HG03460 (cell line): ENCODE measurements at regions not wholly inside any gene's neighbourhood (a gene's known extent, or its start where the extent isn't known, plus 50 kb on each side); places are given as distances from the start of the nearest gene placed in this dataset.

Experiments used
- ATAC-seq: cut with Tn5 transposase; IDR thresholded peaks from one replicate; pipeline ENCODE4 v1.9.1; 2021; ENCODE audit not compliant: unreplicated experiment

DNA sequence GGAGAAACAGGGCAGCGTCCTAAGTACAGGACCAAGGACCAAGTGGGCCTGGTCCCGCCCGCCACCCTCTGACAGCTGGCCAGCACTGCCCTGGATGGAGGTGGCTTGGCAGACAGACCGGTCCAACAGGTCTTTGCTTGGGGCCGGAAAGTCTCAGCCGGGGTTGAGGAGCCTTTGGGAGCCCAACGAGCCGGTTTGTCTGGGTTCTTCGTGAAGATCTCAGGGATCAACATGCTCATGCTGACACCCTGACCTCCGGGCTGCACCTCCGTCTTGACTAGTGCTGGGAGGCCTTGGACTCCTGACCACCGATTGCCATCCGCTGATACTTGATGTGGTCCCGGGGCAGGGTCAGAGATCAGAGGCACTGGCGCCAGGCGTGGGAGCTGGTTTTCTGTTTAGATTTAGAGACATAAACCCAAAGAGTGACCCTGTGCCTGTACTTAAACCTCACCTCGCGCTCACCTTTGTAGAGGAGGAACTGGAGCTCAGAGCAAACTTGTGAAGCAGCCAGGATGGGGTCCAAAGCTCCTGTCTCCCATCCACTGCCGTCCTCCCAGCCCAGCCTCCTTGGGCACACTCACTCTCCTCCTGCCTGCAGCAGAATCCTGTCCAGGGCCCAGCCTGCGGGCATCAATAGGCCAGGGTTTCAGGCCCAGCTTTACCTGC lies 92.1 kb upstream of the GSE1 start:
- ATAC-seq: no peak

DNA sequence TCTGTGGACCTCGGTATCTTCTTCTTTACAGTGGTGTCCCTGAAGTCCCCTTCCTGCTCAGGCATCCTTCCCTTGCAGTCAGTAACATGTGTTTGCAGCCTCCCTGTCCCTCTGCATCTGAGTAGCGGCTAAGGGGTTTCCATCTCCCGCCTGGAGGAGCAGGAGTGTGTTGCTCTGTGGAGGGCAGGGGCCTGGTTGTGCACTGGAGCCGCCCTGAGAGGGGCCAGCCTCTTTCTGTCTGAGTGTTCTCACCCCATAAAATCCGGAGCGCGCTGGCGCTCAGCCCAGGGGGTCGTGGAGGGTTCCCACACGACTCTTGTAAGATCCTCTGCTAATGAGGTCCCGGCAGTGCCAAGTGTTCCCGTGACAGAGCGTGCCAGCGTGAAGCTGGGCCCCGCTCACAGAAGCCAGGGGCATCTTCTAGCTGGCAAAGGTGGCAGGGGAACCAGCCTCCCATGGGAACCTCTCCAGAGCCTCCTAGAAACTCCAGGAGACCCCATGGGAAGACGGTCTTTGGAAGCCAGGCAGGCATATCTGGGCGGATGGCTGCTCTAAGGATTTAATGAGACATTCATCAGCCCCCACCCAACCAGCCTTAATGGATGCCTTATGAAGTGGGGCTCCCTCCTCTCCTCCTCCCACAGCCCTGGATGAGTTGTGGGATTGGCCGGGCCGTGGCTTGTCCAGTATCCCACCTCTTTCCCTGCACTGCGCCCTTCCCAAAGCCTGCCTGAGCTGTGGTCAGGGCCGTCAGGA lies 91.4 kb upstream of the GSE1 start:
- no peak for ATAC-seq

DNA sequence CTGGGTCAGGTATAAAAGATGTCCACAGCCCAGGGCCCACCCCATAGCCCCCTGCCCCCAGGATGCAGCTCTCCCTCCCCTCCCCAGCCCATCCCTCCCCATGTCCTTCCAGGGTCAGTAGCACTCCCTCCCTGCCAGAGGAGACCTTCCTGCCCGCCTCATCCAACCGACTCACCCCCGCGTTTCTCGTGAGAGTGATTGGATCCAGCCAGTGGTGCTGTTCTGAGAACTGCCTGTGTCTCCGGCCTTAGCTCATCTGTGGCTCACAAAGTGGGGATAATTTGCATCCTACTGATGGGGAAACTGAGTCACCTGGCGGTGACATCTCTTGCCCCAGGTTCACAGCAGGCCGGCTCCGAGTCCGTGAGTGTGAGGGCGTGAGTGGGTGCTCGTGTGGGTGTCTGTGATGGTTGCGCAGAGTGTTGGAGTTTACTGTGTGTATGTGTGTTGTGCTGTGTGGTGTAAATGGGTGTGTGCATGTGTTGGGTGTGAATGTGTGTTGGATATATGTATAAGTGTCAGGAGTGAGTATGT lies 90.7 kb upstream of the GSE1 start:
- no peak for ATAC-seq

DNA sequence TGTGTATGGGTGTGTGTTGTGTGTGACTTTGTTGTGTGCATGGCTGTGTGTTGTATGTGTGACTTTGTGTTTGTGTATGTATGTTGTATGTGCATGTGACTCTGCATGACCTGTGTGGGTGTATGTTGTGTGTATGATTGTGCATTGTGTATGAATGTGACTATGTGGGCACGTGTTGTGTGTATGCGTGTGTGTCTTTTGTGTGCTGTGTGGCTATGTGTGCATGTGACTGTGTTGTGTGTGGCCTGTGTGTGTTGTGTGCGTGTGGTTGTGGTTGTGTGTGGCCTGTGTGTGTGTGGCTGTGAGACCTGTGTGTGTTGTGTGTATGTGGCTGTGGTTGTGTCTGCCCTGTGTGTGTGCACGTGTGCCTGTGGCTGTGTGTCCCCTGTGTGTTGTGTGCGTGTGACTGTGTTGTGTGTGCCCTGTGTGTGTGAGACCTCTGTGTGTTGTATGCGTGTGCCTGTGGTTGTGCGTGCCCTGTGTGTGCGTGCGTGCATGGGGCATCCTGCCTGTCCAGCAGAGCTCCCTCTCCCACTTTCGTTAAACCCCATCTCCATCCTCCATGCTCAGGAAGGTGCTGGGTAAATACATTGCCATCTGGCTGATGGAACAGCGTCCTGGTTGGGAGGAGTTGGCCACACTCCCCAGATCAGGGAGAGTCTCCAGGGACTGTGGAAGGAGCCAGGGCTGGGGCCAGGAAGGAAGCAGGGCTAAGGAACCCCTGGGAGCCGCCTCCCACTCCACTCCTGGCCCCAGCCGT lies 90.1 kb upstream of the GSE1 start:
- ATAC-seq: no peak

DNA sequence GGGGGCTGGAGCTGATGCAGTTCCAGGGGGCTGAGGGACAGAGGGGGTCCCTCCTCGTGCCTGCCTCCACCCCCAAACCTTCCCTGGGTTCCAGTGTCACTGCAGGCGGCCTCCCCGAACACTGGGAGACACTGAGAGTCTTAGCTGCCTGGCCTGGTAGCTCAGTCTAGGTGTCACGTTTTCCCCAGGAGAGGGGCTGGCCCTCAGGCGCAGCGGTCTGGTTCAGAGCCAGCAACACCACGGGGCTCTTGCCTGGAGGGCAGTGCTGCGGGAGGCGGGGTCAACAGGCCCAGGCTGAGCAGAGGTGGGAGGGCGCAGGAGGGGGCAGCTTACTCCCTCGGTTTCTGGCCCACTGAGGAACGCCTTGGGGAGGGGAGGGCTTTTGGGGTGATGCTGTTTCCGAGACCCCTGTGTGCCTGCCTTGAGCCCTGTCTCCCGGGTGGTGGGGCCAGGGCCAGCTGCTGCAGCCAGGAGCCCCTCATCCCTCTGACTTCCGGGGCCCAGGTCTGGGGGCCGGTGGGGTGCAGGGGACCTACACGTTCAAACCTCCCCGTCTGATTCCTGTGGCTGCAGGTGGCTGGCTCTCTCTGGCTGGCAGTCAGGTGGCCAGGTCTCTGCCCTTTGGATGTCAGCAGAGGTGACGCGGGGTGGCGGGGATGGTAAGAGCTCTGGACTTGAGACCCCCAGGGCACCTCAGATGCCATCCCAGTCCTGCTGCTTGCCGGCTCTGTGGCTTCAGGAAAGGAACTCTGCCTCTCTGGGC lies 89.3 kb upstream of the GSE1 start:
- no peak for ATAC-seq

DNA sequence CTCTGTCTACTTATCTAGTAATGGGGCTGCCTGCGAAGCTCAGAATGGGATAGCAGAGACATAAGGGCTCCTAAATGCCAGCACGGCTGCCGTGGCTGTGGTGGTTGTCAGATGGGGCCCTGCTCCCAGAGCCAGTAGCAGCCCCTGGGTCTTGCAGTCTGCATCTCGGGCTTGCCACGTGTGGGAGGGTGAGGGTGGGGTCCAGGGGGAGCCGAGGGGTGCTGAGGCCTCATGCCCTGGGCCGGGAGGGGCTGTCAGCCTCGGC lies 88.8 kb upstream of the GSE1 start:
- no peak for ATAC-seq

DNA sequence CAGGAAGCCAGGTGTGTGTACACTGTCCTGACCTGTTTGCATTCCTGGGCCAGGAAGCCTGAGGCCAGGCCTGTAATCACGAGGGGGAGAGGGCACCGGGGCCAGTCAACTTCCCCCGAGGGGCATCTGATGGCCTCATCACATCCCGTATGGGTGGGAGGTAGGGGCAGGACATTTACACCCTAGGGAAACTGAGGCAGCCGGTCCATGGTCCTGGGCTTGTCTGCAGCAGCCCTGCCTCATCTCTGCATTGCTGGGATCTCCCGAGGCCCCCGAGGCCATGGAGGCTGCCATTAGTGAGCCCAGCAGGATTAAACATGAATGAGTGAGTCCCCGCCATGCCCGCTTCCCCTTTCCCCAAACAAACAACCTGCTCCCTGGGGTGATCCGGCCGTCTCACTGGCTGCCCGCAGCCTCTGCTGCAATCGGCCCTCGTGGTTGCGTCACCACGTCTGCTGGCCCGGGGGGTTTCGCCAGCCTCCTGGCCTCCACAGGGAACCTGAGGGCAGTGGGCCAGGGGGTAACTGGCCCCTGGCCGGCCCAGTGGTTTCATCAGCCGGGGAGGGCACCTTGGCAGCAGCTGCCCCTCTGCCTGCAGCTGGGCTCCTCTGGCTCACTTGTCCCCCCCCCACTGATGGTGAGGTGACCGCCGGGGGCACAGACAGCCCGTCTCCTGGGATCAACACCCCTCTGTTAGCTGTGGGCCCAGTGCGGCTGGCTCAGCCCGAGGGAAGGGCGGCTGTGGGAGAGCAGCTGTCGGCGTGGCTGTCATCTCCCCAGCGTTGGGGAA lies 88.3 kb upstream of the GSE1 start:
- no peak for ATAC-seq

DNA sequence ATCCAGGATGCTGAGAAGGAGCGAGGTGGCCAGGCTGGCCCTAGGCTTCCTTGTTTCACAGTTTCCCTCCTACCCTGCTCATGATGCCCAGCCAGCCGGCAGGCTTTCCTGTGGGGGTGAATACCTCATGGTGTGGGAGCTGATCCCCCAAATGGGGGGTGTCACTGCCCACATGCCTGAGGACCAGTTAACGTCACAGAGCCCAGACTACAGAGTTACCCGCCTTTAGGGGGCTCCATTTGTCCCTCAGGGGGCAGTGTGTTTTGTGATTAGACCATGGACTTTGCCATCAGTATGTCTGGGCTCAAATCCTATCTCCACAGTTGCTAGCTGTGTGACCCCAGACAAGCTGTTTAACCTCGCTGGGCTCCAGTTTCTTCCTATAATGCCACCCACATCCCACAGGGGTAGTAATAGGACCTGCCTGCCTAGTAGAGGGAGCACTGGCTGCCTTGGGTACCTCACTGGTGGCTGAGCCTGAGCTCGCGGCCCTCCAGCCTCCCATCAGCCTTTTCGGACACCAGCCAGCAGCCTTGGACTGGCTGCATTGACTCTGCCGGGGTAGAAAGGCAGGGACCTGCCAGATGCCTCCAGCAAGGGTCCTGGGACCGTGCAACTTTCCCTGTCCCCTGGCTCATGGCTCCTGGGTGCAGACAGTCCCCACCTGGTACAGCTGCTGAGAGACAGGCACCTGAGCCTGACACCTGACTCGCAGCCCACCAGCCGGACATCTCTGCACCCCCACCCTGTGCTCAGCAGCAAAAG lies 87.5 kb upstream of the GSE1 start:
- no peak for ATAC-seq

DNA sequence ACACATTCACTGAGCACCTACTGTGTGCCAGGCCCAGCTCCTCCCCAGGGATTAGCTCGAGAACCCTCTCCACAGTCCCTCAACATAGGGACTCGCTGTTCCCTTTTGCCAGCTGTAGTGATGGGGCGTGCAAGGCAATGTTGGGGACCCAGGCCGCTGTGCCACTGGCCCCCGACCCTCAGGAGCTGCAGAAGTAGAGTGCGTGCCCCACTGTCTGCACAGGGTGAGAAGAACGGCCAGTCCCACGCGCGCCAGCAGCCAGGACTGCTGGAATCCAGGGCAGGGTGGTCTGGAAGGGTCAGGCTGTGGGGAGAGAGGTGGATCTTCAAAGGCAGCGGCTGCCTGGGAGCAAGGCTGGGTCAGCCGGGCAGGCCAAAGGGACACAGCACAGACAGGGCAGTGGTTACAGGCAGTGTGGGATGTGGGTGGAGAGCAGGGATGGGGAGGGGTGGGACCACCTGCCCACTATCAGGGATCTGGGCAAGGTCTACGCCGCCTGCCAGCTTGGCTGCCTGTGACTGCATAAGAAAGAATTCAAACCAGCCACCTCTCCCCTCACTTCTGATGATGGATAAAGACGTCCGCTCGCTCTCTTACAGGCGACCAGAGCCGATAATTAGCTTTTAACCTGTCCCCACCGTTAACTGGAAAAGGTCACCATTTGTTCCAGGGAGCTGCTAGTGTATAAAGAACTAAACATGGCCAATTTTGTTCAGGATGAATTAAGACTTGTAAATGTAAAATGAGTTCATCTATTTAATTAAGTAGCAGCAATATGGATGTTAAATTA lies 86.7 kb upstream of the GSE1 start:
- no peak for ATAC-seq

DNA sequence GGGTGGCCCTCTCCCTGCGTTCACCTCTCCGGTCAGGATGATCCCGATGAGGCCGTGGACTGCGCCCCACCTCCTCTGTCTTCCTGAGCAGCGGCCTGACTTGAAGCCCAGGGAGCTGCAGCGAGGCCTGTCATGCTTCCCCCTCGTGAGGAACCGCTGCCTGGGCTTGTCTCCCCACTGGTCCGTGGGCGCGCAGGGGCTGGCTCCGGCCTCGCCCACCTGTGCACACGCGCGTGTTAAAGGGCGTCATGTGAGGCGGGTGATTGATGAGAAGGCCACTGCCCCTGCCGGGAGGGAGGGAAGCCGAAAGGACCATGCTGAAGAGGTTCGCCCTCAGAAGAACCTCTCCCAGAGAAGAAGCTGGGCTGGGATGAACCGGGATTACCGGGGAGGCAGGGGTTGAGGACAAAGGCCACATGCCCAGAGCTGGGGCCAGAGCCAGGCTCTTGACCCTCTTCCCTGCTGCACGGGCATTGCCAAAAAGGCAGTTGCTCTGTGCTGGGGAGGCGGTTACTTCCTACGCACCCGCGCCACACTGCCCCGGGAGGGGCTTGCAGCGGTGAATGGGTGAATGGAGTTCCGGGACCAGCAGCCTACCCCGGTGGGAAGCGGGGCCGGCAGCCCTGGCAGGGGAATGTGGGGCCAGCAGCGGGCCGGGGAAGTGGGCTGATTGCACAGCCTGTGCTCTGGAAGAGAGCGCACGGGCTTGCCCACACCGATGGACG lies 85.9 kb upstream of the GSE1 start:
- no peak for ATAC-seq

DNA sequence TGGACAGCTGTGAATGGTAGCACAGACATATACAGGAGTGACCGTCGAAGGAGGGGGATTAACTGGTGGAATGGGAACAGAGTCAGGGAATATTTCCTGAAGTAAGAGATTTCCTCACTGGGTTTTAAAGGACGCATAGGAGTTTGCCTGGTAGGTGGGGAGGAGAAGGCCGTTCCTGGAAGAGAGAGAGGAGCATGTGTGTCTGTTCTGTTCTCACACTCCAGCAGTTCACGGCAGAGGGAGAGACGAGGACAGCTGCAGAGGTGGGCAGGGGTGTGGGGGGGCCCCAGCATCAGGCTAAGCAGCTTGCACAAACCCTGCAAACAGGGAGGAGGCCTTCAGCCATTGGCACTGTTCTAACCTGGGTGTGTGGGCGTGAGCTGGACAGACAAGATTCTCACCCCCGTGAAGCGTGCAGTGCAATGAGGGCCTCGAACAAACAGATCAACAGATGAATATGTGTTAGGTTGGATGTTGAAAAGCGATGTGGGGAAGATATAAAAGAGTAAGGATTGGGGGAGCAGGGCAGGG lies 85.3 kb upstream of the GSE1 start:
- ATAC-seq: no peak

DNA sequence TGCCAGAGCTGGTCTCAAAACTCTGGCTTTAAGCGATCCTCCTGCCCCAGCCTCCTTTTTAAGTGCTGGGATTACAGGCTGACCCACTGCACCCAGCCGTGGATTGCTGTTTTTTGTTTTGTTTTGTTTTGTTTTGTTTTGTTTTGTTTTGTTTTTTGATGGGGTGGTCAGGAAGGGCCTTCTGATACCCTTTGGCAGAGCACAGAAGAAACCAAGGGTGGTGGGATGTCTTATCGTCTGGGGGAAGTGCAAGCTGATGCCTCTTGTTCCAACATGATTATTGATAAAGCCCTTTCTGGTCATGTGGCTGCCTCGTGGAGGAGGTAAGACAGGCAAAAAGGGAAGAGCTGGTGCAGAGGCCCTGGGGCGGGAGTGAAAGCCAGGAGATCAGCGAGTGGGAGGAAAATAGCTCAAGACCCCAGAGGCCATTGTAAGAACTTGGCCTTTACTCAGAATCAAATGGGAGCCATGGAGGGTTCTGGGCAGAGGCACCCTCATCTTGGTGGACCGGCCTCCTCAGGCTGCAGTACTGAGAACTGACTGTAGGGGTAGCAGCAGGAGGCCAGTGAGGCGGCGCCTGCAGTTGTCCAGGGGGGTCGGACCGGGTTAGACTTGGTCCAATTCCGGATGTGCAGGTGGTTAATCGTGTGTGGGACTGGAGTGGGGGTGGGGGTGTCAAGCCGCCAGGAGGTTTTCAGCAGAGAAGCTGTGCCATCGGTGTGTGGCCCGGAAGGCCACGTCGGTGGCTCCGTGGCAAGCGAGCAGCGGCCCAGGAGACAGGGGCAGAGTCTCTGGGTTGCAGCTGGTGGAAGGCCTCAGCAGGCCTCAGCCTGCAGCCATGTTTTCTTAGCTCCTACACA lies 84.4 kb upstream of the GSE1 start:
- no peak for ATAC-seq

DNA sequence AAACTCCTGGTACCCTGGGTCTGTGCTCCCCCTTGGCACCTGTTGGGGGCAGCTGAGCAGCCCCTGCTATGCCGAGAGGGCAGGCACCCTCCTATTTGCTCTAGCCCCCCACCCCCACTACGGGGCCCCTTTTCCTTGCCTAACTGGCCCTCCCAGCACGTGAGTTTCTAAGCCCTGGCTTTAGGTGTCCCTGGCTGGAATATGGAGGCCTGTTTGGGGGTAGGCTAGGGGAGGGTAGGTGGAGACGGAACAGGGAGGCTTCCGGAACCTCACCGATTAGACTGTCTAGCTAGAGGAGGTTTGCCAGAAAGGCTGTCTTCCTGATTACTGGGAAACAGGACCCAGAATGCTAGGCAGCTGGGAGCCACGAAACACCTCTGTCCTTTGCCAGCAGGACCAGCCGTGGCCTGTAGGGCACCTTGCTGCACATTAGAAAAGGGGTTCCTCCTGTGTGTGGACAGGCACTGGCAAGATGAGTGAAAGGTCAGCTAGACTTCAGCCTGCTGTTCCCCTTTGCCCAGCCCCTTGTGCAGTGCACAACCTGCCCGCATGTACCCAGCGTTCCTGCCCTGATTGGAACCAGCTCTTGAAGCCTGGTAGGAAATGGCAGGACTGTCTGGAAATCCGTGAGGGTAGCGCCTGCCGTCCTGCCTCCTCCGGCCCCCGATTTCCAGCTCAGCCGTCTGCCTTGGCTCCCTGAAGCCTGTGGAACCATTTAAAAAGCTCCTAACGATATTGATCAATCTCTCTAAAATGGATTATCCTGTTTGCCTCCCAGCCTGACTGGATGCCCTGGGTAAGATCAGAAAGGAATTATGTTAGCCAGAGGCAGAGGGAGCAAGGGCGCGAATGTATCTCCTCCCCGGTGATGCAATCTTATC lies 83.4 kb upstream of the GSE1 start:
- no peak for ATAC-seq

DNA sequence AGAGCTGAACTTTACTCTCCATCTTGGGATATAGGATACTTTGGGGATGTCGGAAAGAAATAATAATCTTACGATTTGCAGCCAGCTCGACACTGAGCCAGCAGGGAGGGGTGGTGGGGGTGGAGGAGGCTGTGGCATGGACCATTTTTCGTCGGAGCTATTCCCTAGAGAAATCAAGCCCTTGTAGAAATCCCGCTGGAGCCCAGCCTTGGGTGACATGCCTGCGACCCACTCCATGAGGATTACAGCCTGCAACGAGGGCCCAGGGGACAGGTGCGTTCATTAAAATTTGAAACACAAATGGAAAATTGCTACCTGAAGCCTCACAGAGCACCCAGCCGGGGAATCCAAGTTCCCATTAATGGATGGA lies 82.8 kb upstream of the GSE1 start:
- ATAC-seq: no peak

DNA sequence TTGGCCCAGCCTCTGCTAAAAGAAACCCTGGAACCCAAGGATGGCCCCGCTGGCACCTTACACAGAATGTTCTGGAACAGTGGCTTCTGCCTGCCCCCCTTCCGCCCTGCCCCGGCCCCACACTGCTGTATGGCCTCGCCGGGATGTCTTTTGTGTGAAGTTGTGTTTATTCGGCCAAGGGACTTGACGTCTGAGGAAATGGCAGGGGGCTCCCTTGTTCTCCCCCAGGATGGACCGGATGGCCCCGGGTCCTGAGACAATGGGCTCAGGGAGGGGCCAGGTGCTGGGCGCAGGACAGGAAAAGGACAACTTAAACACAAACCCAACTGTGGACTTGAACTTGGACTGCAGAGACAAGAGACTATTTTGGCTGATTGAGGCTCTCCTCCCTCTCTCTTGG lies 81.6 kb upstream of the GSE1 start:
- no peak for ATAC-seq

DNA sequence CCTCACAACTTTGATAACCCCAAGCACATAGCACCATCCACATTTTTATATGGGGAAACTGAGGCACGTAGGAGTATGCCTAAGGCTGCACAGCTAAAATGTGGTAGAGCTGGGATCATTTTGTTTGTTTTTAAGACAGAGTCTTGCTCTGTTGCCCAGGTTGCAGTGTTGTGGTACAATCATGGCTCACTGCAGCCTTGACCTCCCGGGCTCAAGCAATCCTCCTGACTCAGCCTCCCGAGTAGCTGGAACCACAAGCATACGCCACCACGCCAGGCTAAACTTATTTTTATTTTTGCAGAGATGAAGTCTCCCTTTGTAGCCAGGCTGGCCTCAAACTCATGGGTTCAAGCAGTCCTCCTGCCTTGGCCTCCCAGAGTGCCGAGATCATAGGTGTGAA lies 81.0 kb upstream of the GSE1 start:
- ATAC-seq: no peak
